ENCODE measurements at regions not wholly inside any gene's neighbourhood (a gene's known extent, or its start where the extent isn't known, plus 50 kb on each side); places are given as distances from the start of the nearest gene placed in this dataset.

DNA sequence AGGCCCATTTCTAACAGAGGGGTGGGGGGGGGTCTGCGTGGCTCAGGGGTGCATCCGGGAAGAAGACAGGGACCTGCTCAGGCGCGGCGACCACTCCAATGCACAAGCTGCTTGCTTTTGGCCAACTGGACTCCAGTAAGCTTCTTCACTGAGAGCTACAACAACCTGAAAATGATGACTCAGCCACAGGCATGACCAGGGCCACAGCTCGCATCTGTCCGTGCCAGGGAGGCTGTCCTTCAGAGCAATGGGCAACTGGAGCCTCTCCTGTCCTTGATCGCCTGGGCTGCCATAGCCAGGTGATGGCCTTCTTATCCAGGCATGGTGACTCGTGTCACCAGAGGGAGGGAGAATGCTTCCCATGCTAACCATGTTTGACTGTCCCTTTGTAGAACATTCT lies 81.6 kb upstream of the RNF32 start:
- DNase-seq, result no peak
- no peak overlapping the region for H3K27ac Mint-ChIP-seq
- Histone ChIP-seq H2AFZ (ENCODE audit: insufficient read depth, low read depth, low read length, poor library complexity, severe bottlenecking) (no peak overlapping the region), H3K27ac (ENCODE audit: low read length in 2 of 2) (no peak overlapping the region), H4K20me1 (ENCODE audit: control insufficient read depth, insufficient read depth, low read length, poor library complexity, severe bottlenecking) (no peaks in the 10 kb centered on the region), H3K9me3 (ENCODE audit: control extremely low read depth in 1 of 3, control insufficient read depth in 2 of 3, insufficient read depth in 1 of 3, low read length in 2 of 3) (peaks cover 0 to 2% (median 0%) of the 10 kb centered on the region in 3 donors), H3K36me3 (replicated peaks in 1 of 2; ENCODE audit: control extremely low read depth in 1 of 2, control insufficient read depth in 1 of 2, extremely low read depth in 1 of 2, insufficient read depth in 2 of 2, low read length in 1 of 2) (no peaks in the 10 kb centered on the region), H3K4me2 (replicated peaks; ENCODE audit: low read depth, low read length, poor library complexity, severe bottlenecking) (no peak overlapping the region), H3K9ac (ENCODE audit: low read length) (no peak overlapping the region), H3K27me3 (replicated peaks in 1 of 4; ENCODE audit: control extremely low read depth in 1 of 4, control insufficient read depth in 3 of 4, insufficient read depth in 4 of 4, low read length in 3 of 4) (no peaks in the 10 kb centered on the region), H3K79me2 (ENCODE audit: control insufficient read depth, insufficient read depth, low read length) (no peaks in the 10 kb centered on the region), H3K4me3 (ENCODE audit: control extremely low read depth in 1 of 5, extremely low read depth in 1 of 5, insufficient read depth in 1 of 5, low read depth in 2 of 5, low read length in 4 of 5) (no peak overlapping the region), H3K4me1 (ENCODE audit: control insufficient read depth in 2 of 2, insufficient read depth in 2 of 2, low read length in 2 of 2) (no peaks in the 10 kb centered on the region)
- peaks cover 3% of the 10 kb centered on the region for H3K9me3 Mint-ChIP-seq (ENCODE audit: insufficient read depth)
- no peak overlapping the region for H3K4me3 Mint-ChIP-seq
- peaks cover 16% of the 10 kb centered on the region for H3K27me3 Mint-ChIP-seq
- no peak for ATAC-seq (ENCODE audit: low read depth)
- CTCF ChIA-PET, result no interaction called here
- TF ChIP-seq, protein P1, sequence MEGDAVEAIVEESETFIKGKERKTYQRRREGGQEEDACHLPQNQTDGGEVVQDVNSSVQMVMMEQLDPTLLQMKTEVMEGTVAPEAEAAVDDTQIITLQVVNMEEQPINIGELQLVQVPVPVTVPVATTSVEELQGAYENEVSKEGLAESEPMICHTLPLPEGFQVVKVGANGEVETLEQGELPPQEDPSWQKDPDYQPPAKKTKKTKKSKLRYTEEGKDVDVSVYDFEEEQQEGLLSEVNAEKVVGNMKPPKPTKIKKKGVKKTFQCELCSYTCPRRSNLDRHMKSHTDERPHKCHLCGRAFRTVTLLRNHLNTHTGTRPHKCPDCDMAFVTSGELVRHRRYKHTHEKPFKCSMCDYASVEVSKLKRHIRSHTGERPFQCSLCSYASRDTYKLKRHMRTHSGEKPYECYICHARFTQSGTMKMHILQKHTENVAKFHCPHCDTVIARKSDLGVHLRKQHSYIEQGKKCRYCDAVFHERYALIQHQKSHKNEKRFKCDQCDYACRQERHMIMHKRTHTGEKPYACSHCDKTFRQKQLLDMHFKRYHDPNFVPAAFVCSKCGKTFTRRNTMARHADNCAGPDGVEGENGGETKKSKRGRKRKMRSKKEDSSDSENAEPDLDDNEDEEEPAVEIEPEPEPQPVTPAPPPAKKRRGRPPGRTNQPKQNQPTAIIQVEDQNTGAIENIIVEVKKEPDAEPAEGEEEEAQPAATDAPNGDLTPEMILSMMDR (IDR thresholded peaks at IDR 0.05), result no peak
- TF ChIP-seq EZH2 (IDR thresholded peaks at IDR 0.05; ENCODE audit: borderline replicate concordance, insufficient read depth, low read depth, low read length, poor library complexity, severe bottlenecking), result no peak
- POLR2A ChIA-PET, result no interaction called here
- no peaks in the 10 kb centered on the region for H3K4me1 Mint-ChIP-seq
- WGBS (ENCODE audit: insufficient coverage), result 96% methylated on average over 8 of the region's 9 CpGs
- intact Hi-C loops (cut with micrococcal nuclease), result no loop called here

DNA sequence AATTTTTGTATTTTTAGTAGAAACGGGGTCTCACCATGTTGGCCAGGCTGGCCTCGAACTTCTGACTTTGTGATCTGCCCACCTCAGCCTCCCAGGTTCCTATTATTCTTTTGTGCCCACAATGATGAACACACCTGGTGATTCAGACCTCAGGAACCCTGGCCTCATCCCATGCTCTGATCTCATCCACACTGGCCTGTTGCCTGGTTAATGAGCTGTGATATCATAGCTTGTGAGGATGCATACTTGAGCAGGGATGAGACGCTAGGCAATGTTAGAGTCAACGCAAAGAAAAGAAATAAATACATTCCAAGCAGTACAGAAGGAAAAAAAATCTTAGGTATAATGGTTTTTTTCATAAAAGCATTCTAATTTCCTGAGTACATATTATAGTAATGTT lies 82.4 kb upstream of the RNF32 start:
- H3K4me3 Mint-ChIP-seq, result no peak overlapping the region
- ChIA-PET CTCF (no interaction called here), POLR2A (no interaction called here)
- Histone ChIP-seq H3K4me3 (ENCODE audit: control extremely low read depth in 1 of 5, extremely low read depth in 1 of 5, insufficient read depth in 1 of 5, low read depth in 2 of 5, low read length in 4 of 5) (no peak overlapping the region), H2AFZ (ENCODE audit: insufficient read depth, low read depth, low read length, poor library complexity, severe bottlenecking) (no peak overlapping the region), H3K27ac (ENCODE audit: low read length in 2 of 2) (no peak overlapping the region), H3K36me3 (replicated peaks in 1 of 2; ENCODE audit: control extremely low read depth in 1 of 2, control insufficient read depth in 1 of 2, extremely low read depth in 1 of 2, insufficient read depth in 2 of 2, low read length in 1 of 2) (no peaks in the 10 kb centered on the region), H3K27me3 (replicated peaks in 1 of 4; ENCODE audit: control extremely low read depth in 1 of 4, control insufficient read depth in 3 of 4, insufficient read depth in 4 of 4, low read length in 3 of 4) (no peaks in the 10 kb centered on the region), H3K79me2 (ENCODE audit: control insufficient read depth, insufficient read depth, low read length) (no peaks in the 10 kb centered on the region), H3K9me3 (ENCODE audit: control extremely low read depth in 1 of 3, control insufficient read depth in 2 of 3, insufficient read depth in 1 of 3, low read length in 2 of 3) (no peaks in the 10 kb centered on the region), H3K4me1 (ENCODE audit: control insufficient read depth in 2 of 2, insufficient read depth in 2 of 2, low read length in 2 of 2) (no peaks in the 10 kb centered on the region), H4K20me1 (ENCODE audit: control insufficient read depth, insufficient read depth, low read length, poor library complexity, severe bottlenecking) (no peaks in the 10 kb centered on the region), H3K4me2 (replicated peaks; ENCODE audit: low read depth, low read length, poor library complexity, severe bottlenecking) (no peak overlapping the region), H3K9ac (ENCODE audit: low read length) (no peak overlapping the region)
- TF ChIP-seq, protein P1 (IDR thresholded peaks at IDR 0.05), result no peak
- TF ChIP-seq EZH2 (IDR thresholded peaks at IDR 0.05; ENCODE audit: borderline replicate concordance, insufficient read depth, low read depth, low read length, poor library complexity, severe bottlenecking), result no peak
- intact Hi-C loops (cut with micrococcal nuclease), result no loop called here
- 83% methylated on average over 2 of the region's 4 CpGs for WGBS (ENCODE audit: insufficient coverage)
- DNase-seq (no peak), ATAC-seq (ENCODE audit: low read depth) (no peak)
- H3K4me1 Mint-ChIP-seq, result no peaks in the 10 kb centered on the region
- peaks cover 16% of the 10 kb centered on the region for H3K27me3 Mint-ChIP-seq
- no peak overlapping the region for H3K27ac Mint-ChIP-seq
- H3K9me3 Mint-ChIP-seq (ENCODE audit: insufficient read depth), result no peaks in the 10 kb centered on the region

Measured in B cell (primary cell).